ENCODE measurements at regions not wholly inside any gene's neighbourhood (a gene's known extent, or its start where the extent isn't known, plus 50 kb on each side); places are given as distances from the start of the nearest gene placed in this dataset.
A peak's percentile ranks its signal among the peaks of the same experiment; 100 is the strongest.

DNA sequence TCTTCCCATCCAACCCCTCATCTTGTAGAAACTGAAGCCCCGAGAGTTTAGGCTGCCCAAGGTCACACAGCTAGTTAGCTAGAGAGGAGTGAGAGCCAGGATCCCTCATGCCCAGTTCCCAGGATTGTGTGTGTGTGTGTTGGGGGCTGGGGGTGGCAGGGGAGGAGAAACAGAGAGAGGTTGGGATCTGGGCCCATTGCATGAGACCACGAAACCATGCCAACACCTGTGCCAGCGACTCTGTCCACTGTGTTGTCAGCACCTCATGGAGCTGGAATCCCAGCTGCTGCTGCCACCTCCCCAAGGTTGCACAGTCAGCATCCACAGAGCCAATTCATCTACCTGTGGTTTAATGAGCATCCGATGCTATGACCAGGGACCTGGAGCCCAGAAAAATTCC lies 115.4 kb upstream of the ZC3H12A start:
- TF ChIP-seq, protein P1, sequence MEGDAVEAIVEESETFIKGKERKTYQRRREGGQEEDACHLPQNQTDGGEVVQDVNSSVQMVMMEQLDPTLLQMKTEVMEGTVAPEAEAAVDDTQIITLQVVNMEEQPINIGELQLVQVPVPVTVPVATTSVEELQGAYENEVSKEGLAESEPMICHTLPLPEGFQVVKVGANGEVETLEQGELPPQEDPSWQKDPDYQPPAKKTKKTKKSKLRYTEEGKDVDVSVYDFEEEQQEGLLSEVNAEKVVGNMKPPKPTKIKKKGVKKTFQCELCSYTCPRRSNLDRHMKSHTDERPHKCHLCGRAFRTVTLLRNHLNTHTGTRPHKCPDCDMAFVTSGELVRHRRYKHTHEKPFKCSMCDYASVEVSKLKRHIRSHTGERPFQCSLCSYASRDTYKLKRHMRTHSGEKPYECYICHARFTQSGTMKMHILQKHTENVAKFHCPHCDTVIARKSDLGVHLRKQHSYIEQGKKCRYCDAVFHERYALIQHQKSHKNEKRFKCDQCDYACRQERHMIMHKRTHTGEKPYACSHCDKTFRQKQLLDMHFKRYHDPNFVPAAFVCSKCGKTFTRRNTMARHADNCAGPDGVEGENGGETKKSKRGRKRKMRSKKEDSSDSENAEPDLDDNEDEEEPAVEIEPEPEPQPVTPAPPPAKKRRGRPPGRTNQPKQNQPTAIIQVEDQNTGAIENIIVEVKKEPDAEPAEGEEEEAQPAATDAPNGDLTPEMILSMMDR (IDR thresholded peaks at IDR 0.05; ENCODE audit: insufficient read depth, low read length), result no peak
- TF ChIP-seq REST (IDR thresholded peaks at IDR 0.05; ENCODE audit: insufficient replicate concordance, low read depth), result no peak
- TF ChIP-seq SPI1 (IDR thresholded peaks at IDR 0.05; ENCODE audit: borderline replicate concordance, low read depth), result no peak
- no peak for TF ChIP-seq GABPA (IDR thresholded peaks at IDR 0.05; ENCODE audit: low read depth)
- TF ChIP-seq POLR2AphosphoS5 (IDR thresholded peaks at IDR 0.05; ENCODE audit: low read depth), result no peak
- DNase-seq (ENCODE audit: low read depth in 1 of 2, low spot score in 1 of 2), result no peak
- Histone ChIP-seq H3K27ac (replicated peaks) (no peak overlapping the region), H3K4me3 (replicated peaks; ENCODE audit: insufficient read depth, low read length) (no peak overlapping the region), H3K27me3 (ENCODE audit: insufficient read depth, poor library complexity, severe bottlenecking) (no peaks in the 10 kb centered on the region)

DNA sequence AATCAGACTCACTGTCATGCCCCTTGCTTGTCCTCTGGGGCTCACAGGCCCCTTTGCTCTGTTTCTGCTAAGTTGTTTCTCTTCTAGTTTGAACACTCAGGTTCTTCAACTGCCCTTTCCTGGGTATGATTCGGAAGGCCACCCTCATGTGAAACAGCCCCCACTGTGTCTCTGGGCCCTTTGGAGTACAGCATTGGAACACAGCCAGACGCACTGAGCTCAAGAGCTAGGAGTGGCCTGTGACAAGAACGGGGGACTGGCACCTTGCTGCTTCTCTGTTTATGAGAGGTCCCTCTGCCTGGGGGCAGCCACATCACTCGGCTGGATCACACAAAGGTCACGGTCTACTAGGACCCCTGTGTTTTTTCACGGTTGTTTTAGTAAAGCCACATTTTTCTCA lies 114.4 kb upstream of the ZC3H12A start:
- no peak overlapping the region for H3K4me3 ChIP-seq (replicated peaks; ENCODE audit: insufficient read depth, low read length)
- no peak for DNase-seq (ENCODE audit: low read depth in 1 of 2, low spot score in 1 of 2)
- no peak overlapping the region for H3K27ac ChIP-seq (replicated peaks)
- no peaks in the 10 kb centered on the region for H3K27me3 ChIP-seq (ENCODE audit: insufficient read depth, poor library complexity, severe bottlenecking)
- no peak for TF ChIP-seq POLR2AphosphoS5 (IDR thresholded peaks at IDR 0.05; ENCODE audit: low read depth)

GRCh38 chr1:37362594-37363385 lies 111.6 kb upstream of the ZC3H12A start:
- TF ChIP-seq, protein P1 (IDR thresholded peaks at IDR 0.05; ENCODE audit: insufficient read depth, low read length), result no peak
- TF ChIP-seq REST (IDR thresholded peaks at IDR 0.05; ENCODE audit: insufficient replicate concordance, low read depth), result peak; percentile 79
- no peaks in the 10 kb centered on the region for H3K27me3 ChIP-seq (ENCODE audit: insufficient read depth, poor library complexity, severe bottlenecking)
- H3K4me3 ChIP-seq (replicated peaks; ENCODE audit: insufficient read depth, low read length), result no peak overlapping the region
- no peak for DNase-seq (ENCODE audit: low read depth in 1 of 2, low spot score in 1 of 2)
- no peak overlapping the region for H3K27ac ChIP-seq (replicated peaks)

- Histone ChIP-seq H3K27me3 (ENCODE audit: insufficient read depth, poor library complexity, severe bottlenecking) (no peaks in the 10 kb centered on the region), H3K27ac (replicated peaks) (no peak overlapping the region), H3K4me3 (replicated peaks; ENCODE audit: insufficient read depth, low read length) (no peak overlapping the region)
- TF ChIP-seq, protein P1 (IDR thresholded peaks at IDR 0.05; ENCODE audit: insufficient read depth, low read length), result no peak
- TF ChIP-seq POLR2AphosphoS5 (IDR thresholded peaks at IDR 0.05; ENCODE audit: low read depth) (no peak), REST (IDR thresholded peaks at IDR 0.05; ENCODE audit: insufficient replicate concordance, low read depth) (no peak), GABPA (IDR thresholded peaks at IDR 0.05; ENCODE audit: low read depth) (no peak), SPI1 (IDR thresholded peaks at IDR 0.05; ENCODE audit: borderline replicate concordance, low read depth) (no peak)
- no peak for DNase-seq (ENCODE audit: low read depth in 1 of 2, low spot score in 1 of 2)
These were observed 110.8 kb upstream of the ZC3H12A start for GRCh38 chr1:37363535-37363934.
